HG03039 (cell line): ENCODE measurements at regions not wholly inside any gene's neighbourhood (a gene's known extent, or its start where the extent isn't known, plus 50 kb on each side); places are given as distances from the start of the nearest gene placed in this dataset.

Experiments
- ATAC-seq: cut with Tn5 transposase; IDR thresholded peaks from one replicate; pipeline ENCODE4 v1.9.1; 2021; ENCODE audit warnings: mild to moderate bottlenecking, moderate library complexity; ENCODE audit not compliant: unreplicated experiment

- ATAC-seq, result no peak
Observed at GRCh38 chr2:219765231-219765911, 137.9 kb downstream of the SLC4A3 start.

GRCh38 chr2:219766658-219767057 lies 139.2 kb downstream of the SLC4A3 start:
- ATAC-seq, result no peak

- ATAC-seq, result no peak
Observed at GRCh38 chr2:219769090-219769910, 141.9 kb downstream of the SLC4A3 start.

GRCh38 chr2:219772103-219772635 lies 144.7 kb downstream of the SLC4A3 start:
- no peak for ATAC-seq

GRCh38 chr2:219772697-219773096 lies 145.3 kb downstream of the SLC4A3 start:
- no peak for ATAC-seq

- no peak for ATAC-seq
Observed at GRCh38 chr2:219775506-219775905, 148.1 kb downstream of the SLC4A3 start.

- no peak for ATAC-seq
Observed at GRCh38 chr2:219777388-219777787, 150.0 kb downstream of the SLC4A3 start.

- no peak for ATAC-seq
Observed at GRCh38 chr2:219778189-219778588, 150.8 kb downstream of the SLC4A3 start.

GRCh38 chr2:219782737-219783348 lies 155.4 kb downstream of the SLC4A3 start:
- no peak for ATAC-seq

- no peak for ATAC-seq
Observed at GRCh38 chr2:219783359-219783975, 156.0 kb downstream of the SLC4A3 start.

GRCh38 chr2:219784178-219784577 lies 156.7 kb downstream of the SLC4A3 start:
- no peak for ATAC-seq

GRCh38 chr2:219789476-219789875 lies 162.0 kb downstream of the SLC4A3 start:
- ATAC-seq, result no peak

GRCh38 chr2:219792446-219792845 lies 165.0 kb downstream of the SLC4A3 start:
- ATAC-seq, result no peak

GRCh38 chr2:219798430-219798829 lies 171.0 kb downstream of the SLC4A3 start:
- no peak for ATAC-seq

GRCh38 chr2:219803294-219803693 lies 175.9 kb downstream of the SLC4A3 start:
- ATAC-seq, result no peak

GRCh38 chr2:219810895-219811294 lies 183.5 kb downstream of the SLC4A3 start:
- ATAC-seq, result no peak

GRCh38 chr2:219812672-219813071 lies 185.2 kb downstream of the SLC4A3 start:
- ATAC-seq, result no peak

GRCh38 chr2:219820767-219821166 lies 193.3 kb downstream of the SLC4A3 start:
- no peak for ATAC-seq

- ATAC-seq, result no peak
Observed at GRCh38 chr2:219823574-219823973, 196.1 kb downstream of the SLC4A3 start.

GRCh38 chr2:219824996-219825395 lies 197.6 kb downstream of the SLC4A3 start:
- ATAC-seq, result no peak

- ATAC-seq, result no peak
Observed at GRCh38 chr2:219828127-219828526, 200.7 kb downstream of the SLC4A3 start.
